DND-41 (cell line): ENCODE measurements at regions not wholly inside any gene's neighbourhood (a gene's known extent, or its start where the extent isn't known, plus 50 kb on each side); places are given as distances from the start of the nearest gene placed in this dataset.

Experiments used
- CTCF ChIP-seq: IDR thresholded peaks from 2 replicates; pipeline ENCODE4 v1.5.1; 2012; ENCODE audit warnings: borderline replicate concordance, low read length, moderate library complexity, mild to moderate bottlenecking; ENCODE audit not compliant: poor library complexity, severe bottlenecking; ENCODE audit errors: extremely low read depth
- EZH2 ChIP-seq: IDR thresholded peaks from 3 replicates; pipeline ENCODE4 v1.6.1; 2012; ENCODE audit warnings: borderline replicate concordance, low read depth, mild to moderate bottlenecking, moderate library complexity, low read length, inconsistent platforms; ENCODE audit not compliant: severe bottlenecking

- TF ChIP-seq CTCF (no peak), EZH2 (no peak)
These were observed 299.6 kb upstream of the ADCY2 start for GRCh38 chr5:7096294-7096693.
